ENCODE measurements at regions not wholly inside any gene's neighbourhood (a gene's known extent, or its start where the extent isn't known, plus 50 kb on each side); places are given as distances from the start of the nearest gene placed in this dataset.

DNA sequence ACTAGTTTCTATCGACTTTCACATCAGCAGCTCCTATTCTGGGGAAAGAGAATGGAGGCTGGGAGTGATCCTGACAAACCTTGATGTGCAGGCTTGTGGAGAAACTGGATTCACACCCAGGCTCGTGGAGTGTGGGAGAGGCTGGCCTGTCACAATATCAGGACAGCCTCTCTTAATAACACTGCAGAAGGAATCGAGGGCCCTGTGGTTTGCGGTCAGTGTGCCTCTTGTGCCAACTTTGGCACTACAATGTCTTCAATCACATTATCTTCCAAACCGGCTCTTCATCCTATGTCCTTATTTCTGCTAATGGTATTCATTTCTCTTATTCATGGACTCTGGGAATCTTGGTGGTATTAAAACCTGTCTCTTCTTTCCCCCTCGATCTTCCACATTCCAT is 92.7 kb downstream of the PRL start:
- Histone ChIP-seq H3K27ac (ENCODE audit: low read depth in 1 of 2, low read length in 2 of 2) (no peak overlapping the region), H3K36me3 (ENCODE audit: control insufficient read depth in 4 of 4, insufficient read depth in 3 of 4, low read depth in 1 of 4, low read length in 3 of 4) (no peaks in the 10 kb centered on the region), H3K27me3 (ENCODE audit: control insufficient read depth in 4 of 4, insufficient read depth in 4 of 4, low read length in 3 of 4) (no peaks in the 10 kb centered on the region), H3K4me3 (ENCODE audit: low read depth in 1 of 3, low read length in 3 of 3) (no peak overlapping the region), H3K9me3 (ENCODE audit: control insufficient read depth in 4 of 4, low read length in 3 of 4) (no peaks in the 10 kb centered on the region), H3K4me1 (ENCODE audit: control insufficient read depth in 4 of 4, insufficient read depth in 4 of 4, low read length in 3 of 4) (no peaks in the 10 kb centered on the region), H3K9ac (ENCODE audit: low read depth in 1 of 2, low read length in 2 of 2) (no peak overlapping the region)
- WGBS = 78% methylated on average over 6 of the region's 6 CpGs
- TF ChIP-seq, protein P1, sequence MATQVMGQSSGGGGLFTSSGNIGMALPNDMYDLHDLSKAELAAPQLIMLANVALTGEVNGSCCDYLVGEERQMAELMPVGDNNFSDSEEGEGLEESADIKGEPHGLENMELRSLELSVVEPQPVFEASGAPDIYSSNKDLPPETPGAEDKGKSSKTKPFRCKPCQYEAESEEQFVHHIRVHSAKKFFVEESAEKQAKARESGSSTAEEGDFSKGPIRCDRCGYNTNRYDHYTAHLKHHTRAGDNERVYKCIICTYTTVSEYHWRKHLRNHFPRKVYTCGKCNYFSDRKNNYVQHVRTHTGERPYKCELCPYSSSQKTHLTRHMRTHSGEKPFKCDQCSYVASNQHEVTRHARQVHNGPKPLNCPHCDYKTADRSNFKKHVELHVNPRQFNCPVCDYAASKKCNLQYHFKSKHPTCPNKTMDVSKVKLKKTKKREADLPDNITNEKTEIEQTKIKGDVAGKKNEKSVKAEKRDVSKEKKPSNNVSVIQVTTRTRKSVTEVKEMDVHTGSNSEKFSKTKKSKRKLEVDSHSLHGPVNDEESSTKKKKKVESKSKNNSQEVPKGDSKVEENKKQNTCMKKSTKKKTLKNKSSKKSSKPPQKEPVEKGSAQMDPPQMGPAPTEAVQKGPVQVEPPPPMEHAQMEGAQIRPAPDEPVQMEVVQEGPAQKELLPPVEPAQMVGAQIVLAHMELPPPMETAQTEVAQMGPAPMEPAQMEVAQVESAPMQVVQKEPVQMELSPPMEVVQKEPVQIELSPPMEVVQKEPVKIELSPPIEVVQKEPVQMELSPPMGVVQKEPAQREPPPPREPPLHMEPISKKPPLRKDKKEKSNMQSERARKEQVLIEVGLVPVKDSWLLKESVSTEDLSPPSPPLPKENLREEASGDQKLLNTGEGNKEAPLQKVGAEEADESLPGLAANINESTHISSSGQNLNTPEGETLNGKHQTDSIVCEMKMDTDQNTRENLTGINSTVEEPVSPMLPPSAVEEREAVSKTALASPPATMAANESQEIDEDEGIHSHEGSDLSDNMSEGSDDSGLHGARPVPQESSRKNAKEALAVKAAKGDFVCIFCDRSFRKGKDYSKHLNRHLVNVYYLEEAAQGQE (IDR thresholded peaks at IDR 0.05) = no peak
- TF ChIP-seq RXRA (IDR thresholded peaks at IDR 0.05) (no peak), SP1 (IDR thresholded peaks at IDR 0.05) (no peak)
- DNase-seq (ENCODE audit: low spot score) = no peak

DNA sequence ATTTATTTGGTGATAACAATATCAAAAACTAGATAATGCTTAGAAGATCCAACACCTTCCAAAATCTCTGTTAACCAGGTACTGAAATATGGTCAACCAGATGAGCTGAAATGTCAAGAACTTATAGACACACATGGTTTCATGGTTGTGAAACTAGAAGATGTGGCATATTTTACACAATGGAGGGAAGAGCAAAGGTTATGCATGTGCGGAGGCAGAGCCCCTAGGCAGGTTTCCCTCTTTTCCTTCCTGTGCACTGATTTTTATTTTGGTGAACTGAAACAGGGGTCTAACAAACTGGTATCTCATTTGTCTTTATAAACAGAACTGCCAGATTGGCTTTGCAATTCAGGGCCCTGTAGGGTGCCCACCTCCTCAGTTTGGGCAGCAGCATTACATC is 91.6 kb downstream of the PRL start:
- H3K27ac ChIP-seq (ENCODE audit: low read depth in 1 of 2, low read length in 2 of 2) = no peak overlapping the region
- H3K36me3 ChIP-seq (ENCODE audit: control insufficient read depth in 4 of 4, insufficient read depth in 3 of 4, low read depth in 1 of 4, low read length in 3 of 4) = no peaks in the 10 kb centered on the region
- H3K4me3 ChIP-seq (ENCODE audit: low read depth in 1 of 3, low read length in 3 of 3) = no peak overlapping the region
- H3K9me3 ChIP-seq (ENCODE audit: control insufficient read depth in 4 of 4, low read length in 3 of 4) = no peaks in the 10 kb centered on the region
- WGBS = 78% methylated on average over 1 of the region's 1 CpG
- no peak for DNase-seq (ENCODE audit: low spot score)
- H3K4me1 ChIP-seq (ENCODE audit: control insufficient read depth in 4 of 4, insufficient read depth in 4 of 4, low read length in 3 of 4) = no peaks in the 10 kb centered on the region
- H3K9ac ChIP-seq (ENCODE audit: low read depth in 1 of 2, low read length in 2 of 2) = no peak overlapping the region
- TF ChIP-seq EGR1 (IDR thresholded peaks at IDR 0.05; ENCODE audit: low read depth in 2 of 2) (no peak), RAD21 (IDR thresholded peaks at IDR 0.05) (no peak), YY1 (IDR thresholded peaks at IDR 0.05) (no peak), NR2F2 (IDR thresholded peaks at IDR 0.05) (no peak), JUND (IDR thresholded peaks at IDR 0.05) (no peak), FOXA1 (IDR thresholded peaks at IDR 0.05) (no peak), HNF4A (conservative IDR thresholded peaks at IDR 0.05) (no peak), RXRA (IDR thresholded peaks at IDR 0.05) (no peak), HNF4G (IDR thresholded peaks at IDR 0.05) (no peak), SP1 (IDR thresholded peaks at IDR 0.05) (no peak), GABPA (IDR thresholded peaks at IDR 0.05 in 1 of 2, conservative IDR thresholded peaks at IDR 0.05 in 1 of 2) (no peak), FOXA2 (IDR thresholded peaks at IDR 0.05) (no peak), TAF1 (conservative IDR thresholded peaks at IDR 0.05) (no peak)
- TF ChIP-seq, protein P2, sequence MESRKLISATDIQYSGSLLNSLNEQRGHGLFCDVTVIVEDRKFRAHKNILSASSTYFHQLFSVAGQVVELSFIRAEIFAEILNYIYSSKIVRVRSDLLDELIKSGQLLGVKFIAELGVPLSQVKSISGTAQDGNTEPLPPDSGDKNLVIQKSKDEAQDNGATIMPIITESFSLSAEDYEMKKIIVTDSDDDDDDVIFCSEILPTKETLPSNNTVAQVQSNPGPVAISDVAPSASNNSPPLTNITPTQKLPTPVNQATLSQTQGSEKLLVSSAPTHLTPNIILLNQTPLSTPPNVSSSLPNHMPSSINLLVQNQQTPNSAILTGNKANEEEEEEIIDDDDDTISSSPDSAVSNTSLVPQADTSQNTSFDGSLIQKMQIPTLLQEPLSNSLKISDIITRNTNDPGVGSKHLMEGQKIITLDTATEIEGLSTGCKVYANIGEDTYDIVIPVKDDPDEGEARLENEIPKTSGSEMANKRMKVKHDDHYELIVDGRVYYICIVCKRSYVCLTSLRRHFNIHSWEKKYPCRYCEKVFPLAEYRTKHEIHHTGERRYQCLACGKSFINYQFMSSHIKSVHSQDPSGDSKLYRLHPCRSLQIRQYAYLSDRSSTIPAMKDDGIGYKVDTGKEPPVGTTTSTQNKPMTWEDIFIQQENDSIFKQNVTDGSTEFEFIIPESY (IDR thresholded peaks at IDR 0.05) = no peak
- TF ChIP-seq, protein P1 (IDR thresholded peaks at IDR 0.05) = no peak
- TF ChIP-seq, protein P3, sequence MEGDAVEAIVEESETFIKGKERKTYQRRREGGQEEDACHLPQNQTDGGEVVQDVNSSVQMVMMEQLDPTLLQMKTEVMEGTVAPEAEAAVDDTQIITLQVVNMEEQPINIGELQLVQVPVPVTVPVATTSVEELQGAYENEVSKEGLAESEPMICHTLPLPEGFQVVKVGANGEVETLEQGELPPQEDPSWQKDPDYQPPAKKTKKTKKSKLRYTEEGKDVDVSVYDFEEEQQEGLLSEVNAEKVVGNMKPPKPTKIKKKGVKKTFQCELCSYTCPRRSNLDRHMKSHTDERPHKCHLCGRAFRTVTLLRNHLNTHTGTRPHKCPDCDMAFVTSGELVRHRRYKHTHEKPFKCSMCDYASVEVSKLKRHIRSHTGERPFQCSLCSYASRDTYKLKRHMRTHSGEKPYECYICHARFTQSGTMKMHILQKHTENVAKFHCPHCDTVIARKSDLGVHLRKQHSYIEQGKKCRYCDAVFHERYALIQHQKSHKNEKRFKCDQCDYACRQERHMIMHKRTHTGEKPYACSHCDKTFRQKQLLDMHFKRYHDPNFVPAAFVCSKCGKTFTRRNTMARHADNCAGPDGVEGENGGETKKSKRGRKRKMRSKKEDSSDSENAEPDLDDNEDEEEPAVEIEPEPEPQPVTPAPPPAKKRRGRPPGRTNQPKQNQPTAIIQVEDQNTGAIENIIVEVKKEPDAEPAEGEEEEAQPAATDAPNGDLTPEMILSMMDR (IDR thresholded peaks at IDR 0.05; ENCODE audit: low read depth, low read length, missing input control) = no peak
- TF ChIP-seq, protein P4, sequence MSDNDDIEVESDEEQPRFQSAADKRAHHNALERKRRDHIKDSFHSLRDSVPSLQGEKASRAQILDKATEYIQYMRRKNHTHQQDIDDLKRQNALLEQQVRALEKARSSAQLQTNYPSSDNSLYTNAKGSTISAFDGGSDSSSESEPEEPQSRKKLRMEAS (IDR thresholded peaks at IDR 0.05) = no peak
- TF ChIP-seq, protein P5, sequence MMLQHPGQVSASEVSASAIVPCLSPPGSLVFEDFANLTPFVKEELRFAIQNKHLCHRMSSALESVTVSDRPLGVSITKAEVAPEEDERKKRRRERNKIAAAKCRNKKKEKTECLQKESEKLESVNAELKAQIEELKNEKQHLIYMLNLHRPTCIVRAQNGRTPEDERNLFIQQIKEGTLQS (IDR thresholded peaks at IDR 0.05) = no peak
- no peaks in the 10 kb centered on the region for H3K27me3 ChIP-seq (ENCODE audit: control insufficient read depth in 4 of 4, insufficient read depth in 4 of 4, low read length in 3 of 4)
